HG03280 (cell line): ENCODE measurements at regions not wholly inside any gene's neighbourhood (a gene's known extent, or its start where the extent isn't known, plus 50 kb on each side); places are given as distances from the start of the nearest gene placed in this dataset.
"Not testable (repeated sequence)": the region's sequence is repeated elsewhere in the genome, so short reads cannot be mapped to it uniquely, and the experiment has no call there.

Experiments used
- ATAC-seq: cut with Tn5 transposase; IDR thresholded peaks from one replicate; pipeline ENCODE4 v1.9.1; 2021; ENCODE audit warnings: mild to moderate bottlenecking, moderate library complexity; ENCODE audit not compliant: unreplicated experiment

DNA sequence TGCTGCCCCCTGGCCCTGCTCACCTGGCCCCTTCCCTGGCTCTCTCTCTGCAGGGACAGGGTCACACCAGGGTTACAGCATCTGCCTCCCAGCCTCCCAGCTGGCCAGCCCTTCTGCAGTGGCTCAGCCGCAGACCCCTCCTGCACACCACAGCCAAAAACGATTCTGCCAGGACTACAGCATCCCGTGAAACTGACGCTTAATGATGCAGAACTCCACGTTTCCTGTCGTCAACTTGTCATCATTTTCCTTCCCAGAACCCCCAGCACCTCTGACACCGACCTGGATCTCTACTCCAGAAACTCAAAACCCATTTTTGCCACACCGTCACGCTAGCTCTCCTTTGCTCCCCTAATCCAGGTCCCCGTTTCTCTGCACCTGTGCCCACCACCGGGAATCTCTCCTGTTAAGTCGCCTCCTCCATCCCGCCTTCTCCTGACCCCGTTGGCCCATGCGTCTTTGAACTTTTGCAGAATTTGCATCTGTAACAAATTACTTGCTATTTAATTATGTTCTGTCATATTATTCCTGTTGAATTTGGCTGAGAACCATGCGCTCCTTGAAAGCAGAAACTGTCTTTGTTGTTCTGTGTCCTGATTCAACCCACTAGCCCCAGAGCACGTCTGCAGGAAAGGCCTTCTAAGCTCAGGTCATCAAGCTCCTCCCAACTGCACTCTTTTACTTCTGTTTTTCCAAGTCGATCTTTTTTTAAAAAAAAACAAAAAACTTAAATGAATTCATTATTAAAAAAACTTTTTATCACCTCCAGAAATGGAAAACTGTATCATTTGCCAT lies 173.2 kb upstream of the COPS8 start:
- no peak for ATAC-seq

DNA sequence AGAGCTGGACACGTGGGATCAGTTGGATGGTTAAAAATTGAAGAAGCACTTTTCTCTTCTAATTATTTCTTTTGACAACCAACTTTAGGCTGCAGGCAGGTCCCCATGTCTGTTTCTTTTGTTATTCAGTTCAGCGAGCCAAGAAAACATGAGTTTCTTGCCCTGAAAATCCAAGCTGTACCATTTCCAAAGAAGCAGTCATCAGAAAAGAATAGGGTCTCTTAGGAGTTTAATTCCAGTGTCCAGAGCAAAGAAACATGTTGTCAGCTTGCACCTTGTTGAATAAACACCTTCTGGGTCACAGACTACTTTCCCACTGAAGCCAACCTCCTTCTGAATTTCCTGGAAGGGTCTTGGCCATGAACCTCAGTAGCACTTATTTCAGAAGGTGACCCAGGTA lies 170.5 kb upstream of the COPS8 start:
- ATAC-seq = no peak

DNA sequence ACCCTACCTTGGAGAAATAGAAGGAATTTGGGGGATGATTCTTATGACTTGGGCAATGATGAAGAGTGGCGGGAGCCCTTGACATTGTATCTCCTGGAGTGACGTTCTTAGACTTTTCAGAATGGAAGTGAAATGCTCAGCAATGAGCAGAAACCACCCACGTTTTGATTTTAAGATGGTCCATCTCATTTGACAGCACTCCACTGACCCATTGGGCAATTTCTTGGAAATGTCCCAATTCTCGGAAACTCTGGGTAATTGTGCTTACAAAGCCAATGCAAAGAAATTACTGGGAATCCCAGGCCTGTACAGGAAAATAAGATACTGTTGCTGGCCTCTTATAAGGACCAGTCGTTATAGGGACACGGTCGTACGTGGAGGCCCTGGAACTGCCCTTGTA lies 170.0 kb upstream of the COPS8 start:
- no peak for ATAC-seq

DNA sequence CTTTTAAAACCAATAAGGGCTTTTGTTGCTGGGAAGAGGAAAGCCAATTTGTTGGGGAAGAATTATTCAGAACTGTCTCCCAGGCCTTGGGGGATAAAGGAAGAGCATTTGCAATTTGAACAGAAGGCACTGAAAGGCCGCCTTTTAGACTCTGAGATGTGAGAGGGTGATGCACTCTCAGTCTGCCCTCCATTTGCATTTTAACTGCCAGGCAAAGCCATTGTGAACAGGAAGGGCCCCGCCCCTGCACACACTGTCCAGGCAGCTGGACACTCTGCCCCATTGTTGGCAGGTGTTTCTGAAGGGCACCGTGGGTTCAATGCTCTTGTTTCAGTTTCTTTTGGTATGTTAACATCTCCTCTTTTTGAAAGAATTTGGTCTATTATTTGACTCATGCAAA lies 169.5 kb upstream of the COPS8 start:
- ATAC-seq = no peak

DNA sequence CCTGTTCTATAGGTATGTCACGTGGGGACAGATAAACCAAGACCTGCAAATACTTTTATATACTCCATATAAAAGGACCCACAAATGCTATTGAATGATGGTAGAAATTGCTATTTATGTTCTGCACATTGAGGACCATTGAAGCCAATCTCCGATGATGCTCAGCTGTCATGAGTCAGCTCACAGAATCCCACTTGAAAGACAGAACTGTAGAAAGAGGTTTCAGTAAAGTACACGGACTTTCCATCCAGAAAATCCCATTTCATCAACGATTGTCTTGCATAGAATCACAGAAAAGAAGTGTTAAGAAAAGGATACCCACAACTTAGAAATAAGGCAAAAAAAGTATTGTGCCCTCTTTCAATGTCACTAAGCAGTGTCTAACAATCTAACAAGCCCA lies 169.0 kb upstream of the COPS8 start:
- ATAC-seq = no peak

DNA sequence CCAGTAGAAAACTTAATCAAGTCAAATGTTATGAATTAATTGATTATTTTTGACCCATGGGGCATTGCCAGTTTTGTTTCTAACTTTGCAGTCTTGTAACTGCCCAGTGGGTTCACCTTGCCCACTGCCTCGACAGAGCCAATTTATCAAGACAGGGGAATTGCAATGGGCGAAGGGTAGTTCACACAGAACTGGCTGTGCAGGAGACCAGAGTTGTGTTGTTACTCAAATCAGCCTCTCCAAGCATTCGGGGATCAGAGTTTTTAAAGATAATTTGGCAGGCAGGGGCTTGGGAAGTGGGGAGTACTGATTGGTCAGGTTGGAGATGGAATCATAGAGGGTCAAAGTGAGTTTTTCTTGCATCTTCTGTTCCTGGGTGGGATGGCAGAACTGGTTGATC lies 168.5 kb upstream of the COPS8 start:
- no peak for ATAC-seq

DNA sequence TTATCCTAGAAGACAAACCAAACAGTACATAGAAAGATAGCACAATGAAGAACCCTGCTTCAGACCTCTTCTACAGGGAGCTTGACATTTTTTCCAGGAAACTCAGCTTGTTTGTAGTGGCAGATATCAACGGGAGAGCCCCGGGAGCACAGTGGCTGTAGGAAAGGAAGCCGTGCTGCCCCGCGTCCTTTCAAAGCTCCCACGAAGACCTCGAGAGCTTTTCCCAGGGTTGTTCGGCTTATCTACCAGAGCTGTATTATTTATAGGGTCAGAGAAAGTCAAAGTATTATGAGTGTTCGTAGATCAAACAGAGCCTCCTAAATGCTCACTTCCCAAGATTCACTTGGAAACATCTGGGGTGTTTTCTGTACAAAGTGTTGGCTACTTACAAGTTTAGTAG lies 167.1 kb upstream of the COPS8 start:
- no peak for ATAC-seq

DNA sequence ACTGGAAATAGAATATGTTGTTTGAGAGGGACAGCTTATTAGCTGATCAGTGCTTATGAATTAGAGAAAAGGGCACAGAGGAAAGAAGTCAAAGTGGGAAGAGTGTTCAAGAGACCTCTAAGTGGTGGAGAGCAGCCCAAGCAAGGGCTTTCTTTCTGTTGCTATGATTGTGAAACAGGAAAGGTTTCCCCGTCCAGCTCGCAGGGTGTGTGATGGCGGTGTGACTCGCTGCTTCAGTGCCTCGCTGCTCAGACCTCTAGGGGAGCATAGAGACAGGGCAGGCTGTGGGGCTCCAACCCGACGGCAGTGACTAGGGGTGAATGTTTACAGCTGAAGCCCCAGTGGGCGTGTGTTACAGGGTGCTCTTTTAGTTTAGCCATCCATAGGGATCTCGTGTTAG lies 166.5 kb upstream of the COPS8 start:
- ATAC-seq = no peak

DNA sequence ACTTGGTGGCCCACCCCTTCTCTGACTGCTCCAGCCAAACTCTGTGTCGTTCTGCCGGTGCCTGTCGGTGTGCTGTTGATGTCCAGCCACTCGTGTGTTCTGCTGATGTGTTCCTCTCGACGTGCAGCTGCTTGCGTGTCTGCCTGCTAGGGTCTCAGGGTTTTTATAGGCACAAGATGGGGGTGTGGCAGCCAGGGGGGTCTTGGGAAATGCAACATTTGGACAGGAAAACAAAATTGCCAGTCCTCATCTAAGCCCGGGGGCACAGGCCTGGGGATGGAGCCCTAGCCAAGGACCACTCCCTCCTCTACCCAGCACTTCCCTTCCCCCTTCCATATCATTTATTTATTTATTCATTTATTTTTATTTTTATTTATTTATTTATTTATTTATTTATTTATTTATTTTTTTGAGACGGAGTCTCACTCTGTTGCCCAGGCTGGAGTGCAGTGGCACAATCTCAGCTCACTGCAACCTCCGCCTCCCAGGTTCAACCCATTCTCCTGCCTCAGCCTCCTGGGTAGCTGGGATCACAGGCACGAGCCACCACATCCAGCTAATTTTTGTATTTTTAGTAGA lies 165.8 kb upstream of the COPS8 start:
- not testable (repeated sequence) for ATAC-seq

DNA sequence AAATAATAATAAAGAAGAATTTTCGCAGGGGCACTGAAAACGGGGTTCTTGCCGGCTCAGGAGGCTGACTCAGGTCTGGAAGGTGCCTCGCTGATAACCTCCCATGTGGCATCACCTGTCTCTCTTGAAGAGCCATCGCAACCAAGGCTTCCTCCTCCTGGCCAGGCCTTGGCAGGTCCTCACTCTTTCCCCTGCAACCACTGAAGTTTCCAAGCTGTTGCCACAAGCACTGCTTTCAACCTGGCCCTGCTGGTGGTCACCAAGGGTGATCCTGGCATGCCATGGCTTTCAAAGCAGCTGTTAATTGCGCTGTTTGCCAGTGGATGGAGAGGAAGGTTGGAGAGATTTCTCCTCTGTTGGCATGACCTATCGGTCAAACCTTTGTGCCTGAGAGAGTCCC lies 163.6 kb upstream of the COPS8 start:
- ATAC-seq = no peak

DNA sequence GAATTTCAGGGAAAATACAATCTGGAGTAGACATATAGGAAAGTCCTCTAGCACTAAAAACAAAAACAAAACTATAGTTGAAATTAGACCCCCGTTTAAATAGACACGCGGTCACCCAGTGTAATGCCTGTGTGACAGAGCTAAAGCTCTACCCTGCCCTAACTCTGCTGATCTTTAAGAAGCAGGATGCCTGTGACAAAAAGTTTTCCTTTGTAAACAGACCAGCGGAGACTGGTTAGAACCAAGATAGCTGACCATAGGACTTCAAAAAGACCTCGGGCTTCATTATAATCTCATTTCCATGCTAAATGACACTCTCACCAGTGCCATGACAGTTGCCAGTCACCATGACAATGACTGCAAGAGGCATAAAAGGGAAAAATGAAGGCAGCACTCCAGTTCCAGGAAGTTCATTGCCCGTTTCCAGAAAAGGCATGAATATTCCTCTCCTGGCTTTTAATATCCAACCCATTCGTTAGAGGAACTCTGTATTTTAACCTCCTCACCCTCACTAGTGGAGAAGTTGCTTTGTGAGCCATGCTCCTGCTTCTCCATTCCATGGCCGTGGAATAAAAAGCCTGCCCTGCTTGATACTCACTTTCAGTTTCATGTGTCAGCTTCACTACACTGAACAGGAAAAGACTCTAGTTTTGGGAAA lies 157.2 kb upstream of the COPS8 start:
- no peak for ATAC-seq

DNA sequence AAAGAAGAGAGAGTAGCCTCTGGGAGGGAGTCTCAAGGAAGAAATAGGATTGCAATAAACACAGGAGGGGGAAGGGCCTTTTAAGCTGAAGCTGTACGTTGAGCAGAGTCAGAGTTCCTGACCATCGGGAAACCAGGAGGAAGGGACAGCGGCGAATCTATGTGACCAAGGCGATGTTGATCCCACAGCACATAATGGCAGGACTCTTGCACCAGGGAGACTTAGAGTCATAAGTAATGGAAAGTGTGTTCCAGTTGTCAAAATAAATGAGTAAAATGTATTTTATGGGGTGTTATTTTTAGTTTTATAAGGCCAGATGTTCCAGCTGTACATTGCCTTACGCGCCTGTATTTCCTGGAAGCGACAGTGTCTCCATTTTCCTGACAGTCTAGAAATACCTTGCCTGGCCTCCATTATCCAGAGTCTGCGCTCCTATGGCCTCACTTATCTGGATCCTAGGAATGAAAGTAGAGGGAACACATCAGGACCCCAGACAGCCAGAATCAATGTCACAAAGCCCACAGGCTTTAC lies 152.8 kb upstream of the COPS8 start:
- no peak for ATAC-seq

DNA sequence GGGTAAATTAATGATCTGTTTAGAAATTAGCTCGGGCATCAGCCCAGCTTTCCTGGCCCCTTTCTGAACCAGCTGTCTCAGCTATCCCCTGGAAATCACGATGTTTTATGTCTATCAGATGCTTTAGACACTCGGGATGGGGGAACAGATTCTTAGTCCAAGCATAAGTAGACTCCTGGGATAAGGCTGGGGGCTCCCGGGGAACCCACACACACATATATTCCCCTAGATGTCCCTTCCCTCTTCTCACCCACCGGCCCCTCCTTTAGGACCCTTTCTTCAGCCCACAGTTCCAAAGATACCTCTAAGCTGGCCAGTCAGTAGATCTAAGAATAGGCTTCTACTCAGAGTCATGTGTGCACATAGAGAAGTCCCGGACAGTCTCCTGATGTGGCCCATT lies 151.5 kb upstream of the COPS8 start:
- ATAC-seq = no peak

DNA sequence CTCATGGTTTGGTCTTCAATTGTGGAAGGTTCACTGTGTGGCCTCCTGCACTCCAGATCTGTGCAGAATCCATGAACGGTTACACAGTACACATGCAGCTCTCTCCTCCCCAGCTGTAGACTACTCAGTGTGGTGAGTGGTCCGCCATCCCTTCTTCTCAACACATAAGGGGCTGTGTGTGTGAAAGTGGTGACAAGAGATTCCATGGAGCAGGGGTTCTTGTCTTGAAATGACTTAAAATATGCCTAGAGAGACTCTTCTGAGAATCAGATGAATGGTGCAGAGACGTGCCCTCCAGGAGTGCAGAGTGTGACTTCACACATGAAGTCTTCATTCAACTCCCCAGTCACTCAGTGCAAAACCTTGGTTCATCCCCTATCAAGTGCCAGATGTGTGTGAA lies 151.0 kb upstream of the COPS8 start:
- no peak for ATAC-seq

DNA sequence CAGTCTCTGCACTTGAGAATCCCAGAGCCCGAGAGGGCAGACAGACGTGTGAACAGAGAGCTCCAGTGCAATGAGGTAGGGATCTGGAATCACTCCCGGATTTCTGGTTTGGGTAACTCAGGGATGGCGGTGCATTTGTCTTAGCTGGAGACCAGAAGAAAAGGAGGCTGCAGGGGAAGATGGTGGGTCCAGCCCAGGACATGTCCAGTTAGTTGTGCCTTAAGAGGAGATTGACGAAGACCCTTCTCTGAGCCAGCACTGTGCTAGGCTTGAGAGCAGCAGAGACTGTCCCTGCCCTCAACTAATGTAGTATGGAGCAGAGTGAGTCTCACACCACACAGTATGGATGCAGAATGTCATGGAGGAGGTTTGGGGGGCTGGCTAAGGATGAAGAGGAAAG lies 150.6 kb upstream of the COPS8 start:
- no peak for ATAC-seq

DNA sequence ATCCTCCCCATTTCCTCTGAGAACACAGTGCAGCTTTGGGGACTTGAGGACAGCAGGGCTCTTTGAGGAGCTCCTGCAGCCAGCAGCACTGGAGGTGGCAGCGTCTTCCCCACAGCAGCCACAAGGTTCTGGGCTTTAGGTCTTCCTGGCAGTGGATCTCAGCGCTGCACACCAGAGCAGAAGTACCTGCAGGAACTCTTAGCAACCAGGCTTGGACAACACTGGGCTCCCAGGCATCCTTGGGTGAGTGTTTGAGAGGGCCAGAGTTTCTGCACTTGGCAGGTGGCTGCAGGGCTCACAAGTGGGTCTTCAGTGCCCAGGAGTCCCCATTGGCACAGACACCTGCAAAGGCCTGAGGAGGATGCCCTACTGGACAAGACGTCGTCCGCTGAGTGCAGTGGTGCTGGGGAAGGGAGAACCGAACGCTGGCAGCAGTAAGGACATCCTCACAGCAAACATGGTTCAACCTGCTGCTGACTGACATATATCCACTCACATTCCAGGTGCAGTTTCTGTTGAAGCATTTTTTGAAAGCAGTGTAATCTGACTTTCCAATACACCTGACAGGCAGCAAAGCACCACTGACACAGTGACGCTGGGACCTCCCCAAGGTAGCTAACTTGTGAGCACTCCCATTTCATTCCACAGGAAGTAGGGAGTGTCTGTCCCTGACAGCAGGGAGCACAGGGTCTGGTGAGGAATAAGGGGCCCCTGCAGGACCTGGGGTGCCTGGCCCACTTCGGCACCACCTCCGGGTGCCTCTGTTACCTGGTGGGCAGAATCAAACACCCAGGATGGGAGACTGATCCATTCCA lies 149.9 kb upstream of the COPS8 start:
- no peak for ATAC-seq

DNA sequence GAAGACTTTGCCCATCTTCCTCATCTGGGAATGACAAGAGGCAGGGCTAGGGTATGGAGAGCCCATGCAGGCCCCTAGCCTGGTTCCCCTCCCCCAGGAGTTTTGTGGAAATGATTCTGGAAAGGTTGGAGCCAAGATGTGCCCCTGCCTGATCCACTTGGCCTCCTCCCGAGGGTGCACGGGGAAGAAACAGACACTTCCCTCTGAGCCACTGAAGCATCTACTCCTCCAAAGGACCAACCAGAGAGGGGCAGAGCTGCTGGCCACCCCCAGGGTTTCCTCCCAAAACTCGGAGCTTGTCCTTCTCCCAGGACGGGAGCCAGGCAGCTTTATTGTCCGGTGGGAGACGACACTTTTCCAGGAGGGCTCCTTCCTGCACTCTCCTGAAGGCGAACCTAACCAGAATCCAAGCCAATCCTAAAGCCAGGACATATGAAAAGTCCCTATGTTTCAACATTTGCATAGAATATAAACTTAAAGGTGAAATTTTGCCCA lies 149.2 kb upstream of the COPS8 start:
- ATAC-seq = no peak

DNA sequence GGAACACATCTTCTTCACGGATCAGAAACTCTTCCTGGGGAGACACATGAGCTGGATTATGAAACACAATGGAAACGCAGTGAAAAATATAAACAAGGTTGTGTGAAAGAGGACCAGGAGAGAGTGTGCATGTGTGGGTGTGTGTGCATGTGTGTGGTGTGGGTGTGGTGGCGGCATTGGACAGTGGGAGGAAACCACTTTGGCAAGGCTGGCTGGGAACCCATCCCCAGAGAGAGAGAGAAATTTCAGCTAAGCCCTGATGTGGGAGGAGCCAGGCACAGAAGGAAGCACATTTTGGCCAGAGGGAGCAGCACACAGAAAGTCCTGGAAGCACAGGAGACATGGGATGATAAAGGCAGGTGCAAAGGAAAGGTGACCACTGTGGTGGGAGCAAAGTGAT lies 147.6 kb upstream of the COPS8 start:
- ATAC-seq = no peak

DNA sequence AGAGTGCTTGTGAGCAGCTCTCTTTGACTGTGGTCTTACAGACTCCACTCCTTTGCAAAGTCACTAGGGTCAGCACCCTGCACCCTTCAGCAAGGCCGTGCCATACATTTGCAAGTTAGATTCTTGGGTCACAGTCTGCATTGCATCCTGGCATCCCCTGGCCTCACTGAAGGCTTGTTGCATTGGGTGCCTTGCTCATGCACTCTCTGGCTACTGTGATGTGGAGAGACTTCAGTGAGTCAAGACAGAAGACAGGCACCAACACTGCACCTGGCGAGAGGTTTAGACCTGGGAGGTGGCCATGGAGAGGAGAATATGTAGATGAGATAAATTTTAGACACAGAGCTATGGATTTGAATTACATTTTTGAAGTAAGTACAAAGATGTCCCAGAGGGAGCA lies 146.4 kb upstream of the COPS8 start:
- ATAC-seq = no peak

DNA sequence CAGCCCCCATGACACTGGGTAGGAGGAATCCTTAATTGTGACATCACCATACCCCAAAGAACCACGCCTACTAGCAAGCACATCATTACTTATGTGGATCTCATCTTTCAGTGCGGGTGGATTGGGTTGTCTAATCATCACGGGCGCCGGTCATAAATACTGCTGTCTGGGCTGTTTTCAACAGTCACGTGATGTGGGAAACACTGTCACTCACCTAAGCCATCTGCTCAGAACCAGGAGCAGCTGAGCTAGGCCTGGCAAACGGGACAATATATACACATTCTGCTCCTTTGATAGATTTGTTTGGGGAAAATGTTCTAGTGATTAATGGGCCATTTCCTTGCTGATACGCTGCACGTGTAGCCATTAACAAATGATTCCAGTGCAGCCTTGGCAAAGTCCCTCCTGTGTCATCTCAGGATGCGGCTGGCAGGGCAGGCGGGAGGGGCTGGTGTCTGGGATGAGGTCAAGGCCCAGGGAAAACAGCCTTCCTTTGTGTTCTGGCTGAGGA lies 145.9 kb upstream of the COPS8 start:
- no peak for ATAC-seq

DNA sequence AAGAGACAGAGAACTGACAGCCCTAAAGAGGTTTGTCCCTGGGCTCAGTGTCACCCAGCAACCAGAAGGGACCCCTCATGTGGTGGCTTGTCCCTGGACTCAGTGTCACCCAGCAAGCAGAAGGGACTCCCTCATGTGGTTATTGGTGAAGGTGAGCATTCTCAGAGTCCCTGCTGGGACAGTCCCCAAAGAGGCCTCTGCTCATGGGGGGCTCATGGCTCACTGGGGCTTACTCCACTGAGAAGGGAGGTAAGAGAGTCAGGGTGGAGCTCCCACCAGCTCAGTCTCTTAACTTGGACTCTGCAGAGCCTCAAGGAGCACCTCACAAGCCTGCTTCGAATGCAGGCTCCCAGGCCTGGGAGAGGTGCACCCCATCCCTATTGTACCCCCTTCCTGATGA lies 145.2 kb upstream of the COPS8 start:
- no peak for ATAC-seq
